Adipocyte (in vitro differentiated cells): ENCODE measurements at regions not wholly inside any gene's neighbourhood (a gene's known extent, or its start where the extent isn't known, plus 50 kb on each side); places are given as distances from the start of the nearest gene placed in this dataset.
"Not testable (repeated sequence)": the region's sequence is repeated elsewhere in the genome, so short reads cannot be mapped to it uniquely, and the experiment has no call there.

Experiments
- DNase-seq: peaks from one replicate; pipeline ENCODE4 v3.0.0-alpha.2; 2015; ENCODE audit warnings: low read depth
- H3K27me3 ChIP-seq: replicated peaks from 2 replicates; pipeline ENCODE4 v1.7.0; 2013; ENCODE audit warnings: mild to moderate bottlenecking, low read length, moderate library complexity; ENCODE audit not compliant: control insufficient read depth, insufficient read depth
- H3K36me3 ChIP-seq: 2 replicates; pipeline ENCODE4 v1.7.0; 2013; ENCODE audit warnings: low read length, mild to moderate bottlenecking, moderate library complexity; ENCODE audit not compliant: control insufficient read depth, insufficient read depth, severe bottlenecking
- H3K4me1 ChIP-seq: 2 replicates; pipeline ENCODE4 v1.7.0; 2013; ENCODE audit warnings: mild to moderate bottlenecking, low read length, moderate library complexity; ENCODE audit not compliant: control insufficient read depth, insufficient read depth
- H3K4me3 ChIP-seq: 2 replicates; pipeline ENCODE4 v1.7.0; 2013; ENCODE audit warnings: mild to moderate bottlenecking, low read length, moderate library complexity
- H3K9ac ChIP-seq: 2 replicates; pipeline ENCODE4 v1.7.0; 2013; ENCODE audit warnings: mild to moderate bottlenecking, low read length, moderate library complexity
- H3K9me3 ChIP-seq: 2 replicates; pipeline ENCODE4 v1.7.0; 2013; ENCODE audit warnings: mild to moderate bottlenecking, low read length, moderate library complexity; ENCODE audit not compliant: control insufficient read depth

DNA sequence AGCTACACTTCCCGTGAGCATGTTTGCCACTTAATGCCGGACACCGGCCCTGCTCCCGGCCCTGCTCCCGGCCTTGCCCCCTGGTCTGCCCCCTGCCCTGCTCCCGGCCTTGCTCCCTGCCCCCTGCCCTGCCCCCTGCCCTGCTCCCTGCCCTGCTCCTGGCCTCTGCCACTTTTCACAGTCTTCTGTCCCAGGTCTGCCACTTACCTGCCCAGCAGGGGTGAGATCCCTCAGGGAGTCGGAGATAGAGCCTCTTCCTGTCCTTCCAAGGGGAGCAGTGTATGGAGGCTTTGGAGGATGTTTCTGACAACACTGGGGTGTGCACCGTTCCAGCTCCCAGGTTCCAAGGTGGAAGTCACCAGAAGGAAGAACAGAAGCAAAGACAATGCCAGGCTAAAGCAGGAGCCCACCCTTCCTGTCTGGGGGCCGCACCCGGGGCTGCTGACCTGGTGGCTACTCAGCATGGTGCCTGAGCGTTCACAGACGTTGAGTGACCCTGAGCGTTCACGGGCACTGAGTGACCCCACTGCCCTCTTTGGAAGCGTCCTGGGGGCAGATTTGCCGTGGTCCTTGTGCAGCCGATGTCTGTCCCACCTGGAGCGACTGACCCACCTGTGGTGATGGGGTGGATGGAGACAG is 199.8 kb downstream of the DLL1 start:
- H3K9me3 ChIP-seq: no peaks in the 10 kb centered on the region
- H3K36me3 ChIP-seq: no peaks in the 10 kb centered on the region
- H3K4me1 ChIP-seq: no peaks in the 10 kb centered on the region
- H3K4me3 ChIP-seq: no peak overlapping the region
- no peak overlapping the region for H3K9ac ChIP-seq
- DNase-seq: no peak
- peaks cover 28% of the 10 kb centered on the region for H3K27me3 ChIP-seq

- Histone ChIP-seq H3K4me1 (no peaks in the 10 kb centered on the region), H3K36me3 (no peaks in the 10 kb centered on the region), H3K9me3 (no peaks in the 10 kb centered on the region), H3K4me3 (no peak overlapping the region), H3K27me3 (peaks cover 33% of the 10 kb centered on the region), H3K9ac (no peak overlapping the region)
- no peak for DNase-seq
Measured at GRCh38 chr6:170090561-170090960, 200.3 kb downstream of the DLL1 start.

- Histone ChIP-seq H3K27me3 (peaks cover 39% of the 10 kb centered on the region), H3K9me3 (no peaks in the 10 kb centered on the region), H3K4me1 (no peaks in the 10 kb centered on the region), H3K9ac (no peak overlapping the region), H3K4me3 (no peak overlapping the region), H3K36me3 (no peaks in the 10 kb centered on the region)
- no peak for DNase-seq
Measured at GRCh38 chr6:170089963-170090362, 200.9 kb downstream of the DLL1 start.

GRCh38 chr6:170088582-170088955 is 202.3 kb downstream of the DLL1 start:
- Histone ChIP-seq H3K27me3 (peaks cover 37% of the 10 kb centered on the region), H3K36me3 (no peaks in the 10 kb centered on the region), H3K4me1 (no peaks in the 10 kb centered on the region), H3K9me3 (no peaks in the 10 kb centered on the region), H3K9ac (no peak overlapping the region), H3K4me3 (no peak overlapping the region)
- DNase-seq: no peak

DNA sequence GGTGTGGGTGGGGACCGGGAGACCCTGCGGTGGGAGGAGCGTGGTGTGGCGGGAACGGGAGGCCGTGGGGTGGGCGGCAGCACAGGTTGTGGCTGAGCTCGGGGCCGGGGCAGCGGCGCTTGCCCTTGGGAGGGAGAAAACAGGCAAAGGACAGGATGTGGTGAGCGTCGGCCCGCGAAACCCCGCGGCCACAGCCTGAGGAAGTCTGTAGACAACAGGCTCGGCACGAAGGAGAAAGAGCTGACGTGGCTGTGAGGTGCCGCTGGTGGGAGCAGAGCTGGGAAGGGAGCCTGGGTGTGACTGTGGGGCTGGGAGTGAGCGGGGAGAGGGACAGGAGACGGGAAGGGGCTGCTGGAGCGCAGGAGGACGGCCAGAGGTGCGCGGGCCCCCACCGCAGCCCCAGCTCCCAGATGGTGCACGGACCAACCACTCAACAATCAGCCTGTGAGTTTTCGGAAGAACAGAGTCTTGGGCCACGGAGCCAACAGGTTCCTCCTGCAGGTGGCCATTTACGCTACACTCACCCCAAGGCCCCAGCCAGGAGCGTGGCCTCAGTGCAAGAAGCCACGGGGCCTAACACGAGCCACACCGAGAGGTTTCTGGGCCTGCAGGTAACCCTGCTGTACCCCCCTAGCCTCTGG is 202.8 kb downstream of the DLL1 start:
- Histone ChIP-seq H3K36me3 (no peaks in the 10 kb centered on the region), H3K4me1 (no peaks in the 10 kb centered on the region), H3K27me3 (peaks cover 34% of the 10 kb centered on the region), H3K4me3 (no peak overlapping the region), H3K9me3 (no peaks in the 10 kb centered on the region), H3K9ac (no peak overlapping the region)
- DNase-seq: no peak

- DNase-seq, H3K9me3 ChIP-seq: not testable (repeated sequence)
Measured at GRCh38 chr6:170087421-170087780, 203.5 kb downstream of the DLL1 start.

GRCh38 chr6:170086639-170087420 is 204.0 kb downstream of the DLL1 start:
- Histone ChIP-seq H3K4me3 (no peak overlapping the region), H3K4me1 (no peaks in the 10 kb centered on the region), H3K36me3 (no peaks in the 10 kb centered on the region), H3K9ac (no peak overlapping the region), H3K9me3 (no peaks in the 10 kb centered on the region), H3K27me3 (peaks cover 25% of the 10 kb centered on the region)
- no peak for DNase-seq

More at GRCh38 chr6:170087421-170087780, 203.5 kb downstream of the DLL1 start:
- H3K27me3 ChIP-seq: peaks cover 28% of the 10 kb centered on the region
- not testable (repeated sequence) for H3K36me3 ChIP-seq, H3K9ac ChIP-seq, H3K4me1 ChIP-seq, H3K4me3 ChIP-seq

GRCh38 chr6:170085475-170086401 is 205.1 kb downstream of the DLL1 start:
- H3K27me3 ChIP-seq: peaks cover 25% of the 10 kb centered on the region
- no peaks in the 10 kb centered on the region for H3K4me1 ChIP-seq
- no peaks in the 10 kb centered on the region for H3K9me3 ChIP-seq
- no peak overlapping the region for H3K4me3 ChIP-seq
- DNase-seq: no peak
- no peak overlapping the region for H3K9ac ChIP-seq
- no peaks in the 10 kb centered on the region for H3K36me3 ChIP-seq

DNA sequence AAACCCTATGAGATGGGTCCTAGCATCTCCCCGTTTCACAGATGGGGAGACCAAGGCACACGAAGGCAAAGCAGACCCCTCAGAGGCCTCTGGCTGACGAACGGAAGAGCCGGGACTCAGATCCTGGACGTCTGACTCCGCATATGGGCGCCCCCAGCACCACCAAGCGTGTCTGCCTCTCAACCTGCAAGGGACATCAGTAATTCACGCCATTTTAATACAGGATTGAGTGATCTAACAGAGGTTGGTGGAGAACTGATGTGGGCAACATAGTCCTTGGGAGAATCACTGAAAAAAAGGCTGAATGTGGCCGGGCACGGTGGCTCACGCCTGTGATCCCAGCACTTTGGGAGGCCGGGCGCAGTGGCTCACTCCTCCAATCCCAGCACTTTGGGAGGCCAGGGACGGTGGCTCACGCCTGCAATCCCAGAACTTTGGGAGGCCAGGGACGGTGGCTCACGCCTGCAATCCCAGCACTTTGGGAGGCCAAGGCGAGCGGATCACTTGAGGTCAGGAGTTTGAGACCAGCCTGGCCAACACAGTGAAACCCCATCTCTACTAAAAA is 206.6 kb downstream of the DLL1 start:
- H3K9me3 ChIP-seq: no peaks in the 10 kb centered on the region
- H3K36me3 ChIP-seq: no peaks in the 10 kb centered on the region
- no peak for DNase-seq
- H3K27me3 ChIP-seq: peaks cover 28% of the 10 kb centered on the region
- no peaks in the 10 kb centered on the region for H3K4me1 ChIP-seq
- H3K9ac ChIP-seq: no peak overlapping the region
- no peak overlapping the region for H3K4me3 ChIP-seq

- Histone ChIP-seq H3K4me1 (no peaks in the 10 kb centered on the region), H3K9me3 (no peaks in the 10 kb centered on the region), H3K4me3 (no peak overlapping the region), H3K36me3 (no peaks in the 10 kb centered on the region), H3K9ac (no peak overlapping the region), H3K27me3 (peaks cover 28% of the 10 kb centered on the region)
- no peak for DNase-seq
Measured at GRCh38 chr6:170083236-170084051, 207.4 kb downstream of the DLL1 start.
